Spinal cord (tissue), 9 donors: ENCODE measurements at regions not wholly inside any gene's neighbourhood (a gene's known extent, or its start where the extent isn't known, plus 50 kb on each side); places are given as distances from the start of the nearest gene placed in this dataset.
A peak's percentile ranks its signal among the peaks of the same experiment; 100 is the strongest.

Source experiments
- DNase-seq, 6 donors: peaks; one replicate each; pipeline versions ENCODE4 v3.0.0 to v3.0.0-alpha.2; 2013 to 2015; ENCODE audit warnings: low spot score in 6 of 6, low read depth in 4 of 6
- H3K27ac ChIP-seq: one replicate; pipeline ENCODE4 v1.5.1; 2013; ENCODE audit warnings: low read depth, low read length, control low read depth
- H3K27me3 ChIP-seq: one replicate; pipeline ENCODE4 v1.6.1; 2013; ENCODE audit warnings: low read length; ENCODE audit not compliant: control insufficient read depth, insufficient read depth
- H3K36me3 ChIP-seq: one replicate; pipeline ENCODE4 v1.6.1; 2013; ENCODE audit warnings: low read length; ENCODE audit not compliant: control insufficient read depth, insufficient read depth
- H3K4me1 ChIP-seq: one replicate; pipeline ENCODE4 v1.6.1; 2013; ENCODE audit warnings: low read length; ENCODE audit not compliant: control insufficient read depth, insufficient read depth
- H3K4me3 ChIP-seq: one replicate; pipeline ENCODE4 v1.5.1; 2013; ENCODE audit warnings: low read depth, low read length, control low read depth
- H3K9me3 ChIP-seq: one replicate; pipeline ENCODE4 v1.6.1; 2013; ENCODE audit warnings: low read length; ENCODE audit not compliant: control insufficient read depth, insufficient read depth
- WGBS: methylation state at CpG from one replicate; pipeline ENCODE4 v1.1.5; 2013; ENCODE audit warnings: missing lambda C conversion rate; ENCODE audit not compliant: insufficient coverage; 5-methylcytosine and 5-hydroxymethylcytosine counted together
- donor health status: healthy.

GRCh38 chr9:12056874-12057273 is 636.3 kb upstream of the TYRP1 start:
- H3K27me3 ChIP-seq: no peaks in the 10 kb centered on the region
- H3K9me3 ChIP-seq: peaks cover 3% of the 10 kb centered on the region
- H3K4me1 ChIP-seq: no peaks in the 10 kb centered on the region
- no peak overlapping the region for H3K4me3 ChIP-seq
- no CpG with 5 or more reads among the region's 2 CpGs for WGBS
- H3K27ac ChIP-seq: no peak overlapping the region
- no peaks in the 10 kb centered on the region for H3K36me3 ChIP-seq
- DNase-seq: no peak

GRCh38 chr9:12060067-12060466 is 633.1 kb upstream of the TYRP1 start:
- H3K36me3 ChIP-seq: no peaks in the 10 kb centered on the region
- DNase-seq: no peak
- no peaks in the 10 kb centered on the region for H3K9me3 ChIP-seq
- WGBS: no CpG with 5 or more reads among the region's 2 CpGs
- no peak overlapping the region for H3K4me3 ChIP-seq
- no peak overlapping the region for H3K27ac ChIP-seq
- H3K27me3 ChIP-seq: no peaks in the 10 kb centered on the region
- H3K4me1 ChIP-seq: no peaks in the 10 kb centered on the region

DNA sequence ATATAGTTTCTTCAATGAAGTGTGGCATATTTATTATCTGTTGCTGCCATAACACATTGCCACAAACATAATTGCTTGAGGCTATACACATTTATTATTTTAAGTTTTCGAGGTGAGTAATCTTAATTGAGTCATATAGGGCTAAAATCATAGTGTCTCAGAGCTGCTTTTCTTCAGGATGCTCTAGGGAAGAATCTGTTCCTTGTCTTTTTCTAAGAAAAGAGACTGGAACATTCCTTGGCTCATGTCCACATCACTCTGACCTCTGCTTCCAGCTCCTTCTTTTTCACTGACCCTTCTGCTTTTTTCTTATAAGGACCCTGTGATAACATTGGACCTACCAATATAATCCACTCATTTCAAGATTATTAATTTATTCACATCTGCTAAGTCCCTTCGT is 632.4 kb upstream of the TYRP1 start:
- no peaks in the 10 kb centered on the region for H3K27me3 ChIP-seq
- no peaks in the 10 kb centered on the region for H3K9me3 ChIP-seq
- no peaks in the 10 kb centered on the region for H3K36me3 ChIP-seq
- DNase-seq: no peak
- H3K4me1 ChIP-seq: no peaks in the 10 kb centered on the region
- no peak overlapping the region for H3K27ac ChIP-seq
- no peak overlapping the region for H3K4me3 ChIP-seq
- WGBS: no CpG with 5 or more reads among the region's 2 CpGs

GRCh38 chr9:12065050-12065449 is 628.1 kb upstream of the TYRP1 start:
- Histone ChIP-seq H3K27ac (no peak overlapping the region), H3K4me1 (no peaks in the 10 kb centered on the region), H3K9me3 (no peaks in the 10 kb centered on the region), H3K36me3 (no peaks in the 10 kb centered on the region), H3K27me3 (no peaks in the 10 kb centered on the region), H3K4me3 (no peak overlapping the region)
- no CpG with 5 or more reads among the region's 3 CpGs for WGBS
- peak in 1 of 6 donors; percentile 25 for DNase-seq

- H3K9me3 ChIP-seq: no peaks in the 10 kb centered on the region
- H3K4me3 ChIP-seq: no peak overlapping the region
- H3K27ac ChIP-seq: no peak overlapping the region
- DNase-seq: peak in 2 of 6 donors; percentile 11 to 73
- no CpG with 5 or more reads among the region's 3 CpGs for WGBS
- H3K36me3 ChIP-seq: no peaks in the 10 kb centered on the region
- no peaks in the 10 kb centered on the region for H3K27me3 ChIP-seq
- H3K4me1 ChIP-seq: no peaks in the 10 kb centered on the region
Measured at GRCh38 chr9:12065686-12066085, 627.5 kb upstream of the TYRP1 start.

DNA sequence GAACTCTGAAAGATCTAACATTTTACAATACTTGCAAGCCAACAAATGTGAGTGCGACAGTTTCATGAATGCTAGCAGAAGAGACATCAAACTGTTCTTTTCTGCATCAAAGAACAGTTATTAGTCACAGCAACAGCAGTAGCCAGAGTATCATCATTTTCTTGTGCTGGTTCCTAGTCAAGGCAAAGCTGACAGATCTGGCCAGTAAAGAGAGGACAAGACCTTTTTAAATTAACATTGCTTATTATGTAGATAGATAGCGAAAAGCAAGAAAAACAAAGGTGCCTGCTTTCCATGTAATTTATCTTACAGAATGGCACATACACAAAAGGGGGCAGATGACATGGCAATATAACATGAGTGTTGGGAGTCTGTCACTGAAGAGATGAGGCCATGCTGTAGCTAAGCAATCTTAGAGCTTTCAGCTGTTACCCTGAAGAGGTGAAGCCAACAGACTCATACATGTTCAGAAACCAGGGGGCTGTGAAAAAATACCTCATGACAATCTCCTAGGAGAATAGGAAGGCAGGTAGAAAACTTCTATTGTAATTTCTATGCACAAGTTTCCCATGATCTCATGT is 626.6 kb upstream of the TYRP1 start:
- Histone ChIP-seq H3K4me3 (no peak overlapping the region), H3K4me1 (no peaks in the 10 kb centered on the region), H3K9me3 (no peaks in the 10 kb centered on the region), H3K36me3 (no peaks in the 10 kb centered on the region), H3K27ac (no peak overlapping the region), H3K27me3 (no peaks in the 10 kb centered on the region)
- WGBS: 22% methylated on average over 1 of the region's 2 CpGs
- DNase-seq: no peak

DNA sequence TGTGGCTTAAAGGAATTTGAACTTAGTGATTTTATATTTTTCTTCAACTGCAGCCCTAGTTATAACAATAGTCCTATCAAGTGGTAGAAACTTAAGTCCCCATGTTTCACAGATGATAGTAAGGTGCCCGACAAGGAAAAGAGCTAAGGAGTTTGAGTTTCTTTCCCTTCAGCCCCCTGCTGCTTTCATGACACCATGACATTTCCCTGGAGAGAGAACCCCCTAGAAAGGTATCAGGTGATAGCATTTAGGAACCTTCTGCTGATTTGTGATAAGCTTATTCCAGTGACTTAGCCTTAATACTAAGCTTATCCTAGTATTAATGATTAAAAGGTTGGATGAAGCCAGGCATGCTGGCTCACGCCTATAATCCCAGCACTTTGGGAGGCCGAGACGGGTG is 623.8 kb upstream of the TYRP1 start:
- 100% methylated on average over 3 of the region's 4 CpGs for WGBS

DNA sequence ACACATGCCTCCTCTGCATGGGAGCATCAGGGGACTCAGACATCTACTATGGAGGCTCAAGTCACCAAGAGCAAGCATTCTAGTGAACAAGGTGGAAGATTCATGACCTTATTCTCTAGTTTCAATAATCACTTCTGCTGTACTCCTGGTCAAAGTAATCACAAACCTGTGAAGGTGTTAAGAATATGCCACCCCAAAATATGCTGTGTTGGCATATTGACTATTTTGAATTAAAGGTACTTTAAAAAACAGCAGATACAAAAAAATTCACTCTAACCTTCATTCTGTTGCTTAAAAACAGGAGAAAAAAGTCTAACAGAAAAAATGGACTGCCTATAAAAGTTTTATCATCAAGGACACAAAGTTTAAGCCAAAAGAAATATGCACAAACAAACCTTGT is 607.8 kb upstream of the TYRP1 start:
- Histone ChIP-seq H3K27ac (no peak overlapping the region), H3K4me3 (no peak overlapping the region), H3K36me3 (no peaks in the 10 kb centered on the region), H3K4me1 (no peaks in the 10 kb centered on the region), H3K27me3 (no peaks in the 10 kb centered on the region), H3K9me3 (no peaks in the 10 kb centered on the region)
- DNase-seq: no peak

More for the DNA sequence above, 623.8 kb upstream of the TYRP1 start:
- H3K36me3 ChIP-seq: no peaks in the 10 kb centered on the region
- no peaks in the 10 kb centered on the region for H3K4me1 ChIP-seq
- no peak for DNase-seq
- no peak overlapping the region for H3K4me3 ChIP-seq
- no peak overlapping the region for H3K27ac ChIP-seq
- no peaks in the 10 kb centered on the region for H3K27me3 ChIP-seq
- no peaks in the 10 kb centered on the region for H3K9me3 ChIP-seq

GRCh38 chr9:12091865-12092527 is 601.2 kb upstream of the TYRP1 start:
- no peak overlapping the region for H3K27ac ChIP-seq
- no peaks in the 10 kb centered on the region for H3K4me1 ChIP-seq
- no peak overlapping the region for H3K4me3 ChIP-seq
- 88% methylated on average over 6 of the region's 6 CpGs for WGBS
- H3K27me3 ChIP-seq: no peaks in the 10 kb centered on the region
- H3K9me3 ChIP-seq: no peaks in the 10 kb centered on the region
- DNase-seq: no peak
- H3K36me3 ChIP-seq: no peaks in the 10 kb centered on the region

GRCh38 chr9:12094046-12094445 is 599.1 kb upstream of the TYRP1 start:
- Histone ChIP-seq H3K9me3 (no peaks in the 10 kb centered on the region), H3K27me3 (no peaks in the 10 kb centered on the region), H3K4me1 (no peaks in the 10 kb centered on the region), H3K4me3 (no peak overlapping the region), H3K27ac (no peak overlapping the region), H3K36me3 (no peaks in the 10 kb centered on the region)
- no peak for DNase-seq
- no CpG with 5 or more reads among the region's 1 CpG for WGBS
